H1 (cell line): ENCODE measurements at regions not wholly inside any gene's neighbourhood (a gene's known extent, or its start where the extent isn't known, plus 50 kb on each side); places are given as distances from the start of the nearest gene placed in this dataset.

Source experiments
- CTCF ChIA-PET: fragments of 300-600 bp; sonication (Branson Sonifier 250); formaldehyde crosslinking; loops from one replicate; lab custom pipeline; 2021; ENCODE audit not compliant: partially characterized antibody; lab: Charles Lee
- POLR2A ChIA-PET: fragments of 300-600 bp; sonication (Branson Sonifier 250); formaldehyde crosslinking; loops from one replicate; lab custom pipeline; 2021; ENCODE audit warnings: inconsistent platforms; ENCODE audit not compliant: partially characterized antibody; lab: Charles Lee
- DNase-seq, 2 experiments: peaks; one replicate each; pipeline versions ENCODE4 v3.0.0 to v3.0.0-alpha.2; 2010 to 2022; ENCODE audit warnings: low spot score in 2 of 2, low read depth in 1 of 2, mixed read lengths in 1 of 2
- FAIRE-seq: peaks from 2 replicates; lab custom pipeline; 2011; peaks lifted over from hg19 to GRCh38; lab: Jason Lieb, UNC
- H2AFZ ChIP-seq: 2 replicates; pipeline ENCODE4 v1.8.1; 2012; ENCODE audit warnings: low read length, inconsistent platforms
- H2AK5ac ChIP-seq: 2 replicates; pipeline ENCODE4 v1.6.1; 2013; ENCODE audit warnings: low read depth, low read length
- H2BK120ac ChIP-seq: replicated peaks from 2 replicates; pipeline ENCODE3; 2013; ENCODE audit warnings: low read depth, low read length, inconsistent platforms
- H2BK12ac ChIP-seq: 2 replicates; pipeline ENCODE4 v1.6.1; 2013; ENCODE audit warnings: low read depth, low read length
- H2BK15ac ChIP-seq: 2 replicates; pipeline ENCODE4 v1.6.1; 2013; ENCODE audit warnings: low read length
- H2BK20ac ChIP-seq: 2 replicates; pipeline ENCODE4 v1.6.1; 2013; ENCODE audit warnings: low read length
- H2BK5ac ChIP-seq: 2 replicates; pipeline ENCODE4 v1.6.1; 2013; ENCODE audit warnings: low read depth, low read length
- H3K14ac ChIP-seq: 2 replicates; pipeline ENCODE4 v1.6.1; 2013; ENCODE audit warnings: inconsistent platforms; ENCODE audit not compliant: insufficient read length
- H3K18ac ChIP-seq: 2 replicates; pipeline ENCODE4 v1.6.1; 2013; ENCODE audit warnings: low read length; ENCODE audit errors: extremely low read depth
- H3K23ac ChIP-seq: 2 replicates; pipeline ENCODE4 v1.6.1; 2013; ENCODE audit warnings: inconsistent platforms; ENCODE audit not compliant: insufficient read length
- H3K23me2 ChIP-seq: 2 replicates; pipeline ENCODE4 v1.6.1; 2013; ENCODE audit warnings: low read depth, low read length
- H3K27ac ChIP-seq: 2 replicates; pipeline ENCODE4 v1.6.1; 2011; ENCODE audit warnings: low read depth, low read length, inconsistent platforms
- H3K27me3 ChIP-seq, 4 experiments: replicated peaks in 1 of 4; 1 replicate in 1 of 4; 2 replicates in 3 of 4; pipeline versions ENCODE4 v1.6.1 to v1.8.1; 2011 to 2013; ENCODE audit warnings: low read length in 3 of 4, mild to moderate bottlenecking in 3 of 4, inconsistent platforms in 2 of 4, mixed read lengths in 2 of 4, moderate library complexity in 1 of 4; ENCODE audit not compliant: control insufficient read depth in 3 of 4, insufficient read depth in 3 of 4; ENCODE audit errors: extremely low read depth in 1 of 4
- H3K36me3 ChIP-seq, 4 experiments: 2 replicates each; pipeline versions ENCODE4 v1.6.1 to v1.8.1; 2011 to 2013; ENCODE audit warnings: mild to moderate bottlenecking in 4 of 4, low read length in 3 of 4, moderate library complexity in 2 of 4, control low read depth in 1 of 4, inconsistent platforms in 1 of 4; ENCODE audit not compliant: insufficient read depth in 4 of 4, control insufficient read depth in 2 of 4
- H3K4ac ChIP-seq: replicated peaks from 2 replicates; pipeline ENCODE3; 2013; ENCODE audit warnings: low read length, low read depth, mixed read lengths, inconsistent platforms; ENCODE audit not compliant: insufficient read length
- H3K4me1 ChIP-seq, 4 experiments: replicated peaks in 1 of 4; 1 replicate in 1 of 4; 2 replicates in 3 of 4; pipeline versions ENCODE4 v1.6.1 to v1.8.1; 2011 to 2013; ENCODE audit warnings: low read length in 3 of 4, inconsistent platforms in 2 of 4, mixed read lengths in 1 of 4; ENCODE audit not compliant: insufficient read depth in 4 of 4, control insufficient read depth in 3 of 4
- H3K4me2 ChIP-seq, 2 experiments: 2 replicates each; pipeline versions ENCODE4 v1.6.1 to v1.8.1; 2011 to 2013; ENCODE audit warnings: low read depth in 2 of 2, low read length in 2 of 2, control low read depth in 1 of 2, inconsistent platforms in 1 of 2, mild to moderate bottlenecking in 1 of 2; ENCODE audit not compliant: insufficient read depth in 1 of 2
- H3K4me3 ChIP-seq, 4 experiments: fragments of 200-600, 300-600 bp in 1 of 4; sonication (generic), shearing (Covaris generic), sonication (Bioruptor Twin) in 1 of 4; 2 replicates each; pipeline versions ENCODE4 v1.5.1 to v1.8.1; 2011 to 2016; ENCODE audit warnings: low read length in 4 of 4, low read depth in 3 of 4, control low read depth in 2 of 4, inconsistent platforms in 2 of 4, mild to moderate bottlenecking in 2 of 4, mixed read lengths in 1 of 4, moderate library complexity in 1 of 4; ENCODE audit not compliant: insufficient read depth in 2 of 4; ENCODE audit errors: extremely low read depth in 1 of 4
- H3K56ac ChIP-seq: replicated peaks from 2 replicates; pipeline ENCODE3; 2013; ENCODE audit warnings: low read depth, mild to moderate bottlenecking, mixed read lengths, low read length, inconsistent platforms; ENCODE audit not compliant: insufficient read length
- H3K79me1 ChIP-seq: 2 replicates; pipeline ENCODE4 v1.6.1; 2013; ENCODE audit warnings: low read depth, low read length, control low read depth
- H3K79me2 ChIP-seq, 2 experiments: 2 replicates each; pipeline versions ENCODE4 v1.6.1 to v1.8.1; 2012 to 2013; ENCODE audit warnings: low read length in 2 of 2, mild to moderate bottlenecking in 2 of 2, inconsistent platforms in 1 of 2; ENCODE audit not compliant: insufficient read depth in 2 of 2, control insufficient read depth in 1 of 2
- H3K9ac ChIP-seq, 4 experiments: replicated peaks in 1 of 4; 1 replicate in 1 of 4; 2 replicates in 3 of 4; pipeline versions ENCODE4 v1.6.1 to v1.8.1; 2011 to 2013; ENCODE audit warnings: low read depth in 3 of 4, low read length in 3 of 4, control low read depth in 2 of 4, mild to moderate bottlenecking in 2 of 4, moderate library complexity in 2 of 4, inconsistent platforms in 1 of 4; ENCODE audit errors: extremely low read depth in 1 of 4
- H3K9me3 ChIP-seq, 2 experiments: 2 replicates each; pipeline versions ENCODE4 v1.6.1 to v1.8.1; 2012 to 2013; ENCODE audit warnings: mild to moderate bottlenecking in 2 of 2, moderate library complexity in 2 of 2, control low read depth in 1 of 2, inconsistent platforms in 1 of 2, low read depth in 1 of 2, low read length in 1 of 2, mixed read lengths in 1 of 2; ENCODE audit not compliant: insufficient read depth in 2 of 2
- H4K20me1 ChIP-seq, 2 experiments: replicated peaks in 1 of 2; 2 replicates each; pipeline versions ENCODE3 to v1.8.1; 2011 to 2013; ENCODE audit warnings: inconsistent platforms in 2 of 2, low read length in 2 of 2, mild to moderate bottlenecking in 1 of 2; ENCODE audit not compliant: insufficient read depth in 2 of 2, control insufficient read depth in 1 of 2
- H4K5ac ChIP-seq: 2 replicates; pipeline ENCODE4 v1.6.1; 2013; ENCODE audit warnings: low read length, low read depth, mixed read lengths, inconsistent platforms; ENCODE audit not compliant: insufficient read length
- H4K8ac ChIP-seq: 2 replicates; pipeline ENCODE4 v1.8.0; 2013; ENCODE audit warnings: mild to moderate bottlenecking, moderate library complexity, low read length, inconsistent platforms; ENCODE audit not compliant: insufficient read depth; ENCODE audit errors: extremely low read depth
- H4K91ac ChIP-seq: replicated peaks from 2 replicates; pipeline ENCODE3; 2013; ENCODE audit warnings: low read length, mixed read lengths, inconsistent platforms; ENCODE audit not compliant: insufficient read length
- EGR1 ChIP-seq: IDR thresholded peaks from 2 replicates; pipeline ENCODE4 v1.6.1; 2011; ENCODE audit warnings: low read depth, low read length, borderline replicate concordance
- JUND ChIP-seq: IDR thresholded peaks from 2 replicates; pipeline ENCODE4 v1.6.1; 2011; ENCODE audit warnings: mild to moderate bottlenecking, improper control_type of control experiment, low read length
- PHF8 ChIP-seq: fragments of 200-600 bp; sonication (generic); conservative IDR thresholded peaks from 2 replicates; pipeline ENCODE4 v1.7.1; 2012; ENCODE audit warnings: low read depth, mild to moderate bottlenecking, inconsistent platforms, low read length, moderate library complexity
- POLR2A ChIP-seq, 2 experiments: IDR thresholded peaks; 1 replicate in 1 of 2; 2 replicates in 1 of 2; pipeline ENCODE4 v1.6.1; 2011; ENCODE audit warnings: low read depth in 2 of 2, low read length in 2 of 2, mild to moderate bottlenecking in 2 of 2; ENCODE audit errors: control extremely low read depth in 1 of 2
- RAD21 ChIP-seq, 2 experiments: IDR thresholded peaks in 1 of 2; conservative IDR thresholded peaks in 1 of 2; 2 replicates each; pipeline ENCODE4 v1.6.1; 2011; ENCODE audit warnings: low read depth in 2 of 2, low read length in 2 of 2, improper control_type of control experiment in 1 of 2, inconsistent platforms in 1 of 2, mild to moderate bottlenecking in 1 of 2, moderate library complexity in 1 of 2
- RBBP5 ChIP-seq: IDR thresholded peaks from 2 replicates; pipeline ENCODE4 v1.7.1; 2012; ENCODE audit warnings: low read depth, mild to moderate bottlenecking, inconsistent platforms, low read length, moderate library complexity, borderline replicate concordance
- TBP ChIP-seq: IDR thresholded peaks from 2 replicates; pipeline ENCODE4 v1.6.1; 2011; ENCODE audit warnings: low read depth, low read length, improper control_type of control experiment

- CTCF ChIA-PET: no interaction called here
- no peaks in the 10 kb centered on the region for H4K20me1 ChIP-seq
- H3K79me2 ChIP-seq: no peaks in the 10 kb centered on the region
- H3K4me2 ChIP-seq: no peak overlapping the region
- H2AFZ ChIP-seq: no peak overlapping the region
- H3K27ac ChIP-seq: no peak overlapping the region
- no peaks in the 10 kb centered on the region for H3K27me3 ChIP-seq
- no peak overlapping the region for H3K23ac ChIP-seq
- TF ChIP-seq RBBP5 (no peak), PHF8 (no peak), EGR1 (no peak), RAD21 (IDR thresholded peaks at IDR 0.05 in 1 of 2, conservative IDR thresholded peaks at IDR 0.05 in 1 of 2; ENCODE audit: low read depth in 2 of 2, low read length in 2 of 2) (no peak), TBP (no peak), POLR2A (IDR thresholded peaks at IDR 0.05; ENCODE audit: control extremely low read depth in 1 of 2, low read depth in 2 of 2, low read length in 2 of 2) (no peak), JUND (no peak)
- TF ChIP-seq, all 59 proteins: peak for 0
- DNase-seq (no peak), FAIRE-seq (no peak)
- Histone ChIP-seq H4K5ac (no peak overlapping the region), H3K4ac (no peak overlapping the region), H3K36me3 (no peaks in the 10 kb centered on the region), H3K23me2 (no peaks in the 10 kb centered on the region; the same call in 1 of the 2 replicates), H2BK12ac (no peak overlapping the region), H2BK15ac (no peak overlapping the region), H3K9me3 (no peaks in the 10 kb centered on the region), H4K8ac (no peak overlapping the region), H2AK5ac (no peak overlapping the region), H3K18ac (no peak overlapping the region), H3K79me1 (no peaks in the 10 kb centered on the region), H3K56ac (no peak overlapping the region), H2BK20ac (no peak overlapping the region), H3K9ac (no peak overlapping the region), H2BK120ac (no peak overlapping the region), H3K14ac (no peak overlapping the region), H4K91ac (no peak overlapping the region), H3K4me3 (no peak overlapping the region), H2BK5ac (no peak overlapping the region), H3K4me1 (no peaks in the 10 kb centered on the region)
- POLR2A ChIA-PET: no interaction called here
These were observed 148.3 kb downstream of the TFAP2B start for GRCh38 chr6:50966986-50967385.
